HL-60 (cell line): ENCODE measurements at regions not wholly inside any gene's neighbourhood (a gene's known extent, or its start where the extent isn't known, plus 50 kb on each side); places are given as distances from the start of the nearest gene placed in this dataset.

Experiments used
- DNase-seq, 2 experiments: peaks; one replicate each; pipeline ENCODE4 v3.0.0-alpha.2; 2010 to 2020; ENCODE audit warnings: low read depth in 1 of 2, low spot score in 1 of 2
- H3K27ac ChIP-seq: fragments of 250-450 bp; sonication (Bioruptor Pico); replicated peaks from 2 replicates; pipeline ENCODE4 v1.5.1; 2020; ENCODE audit warnings: mild to moderate bottlenecking, moderate library complexity
- H3K27me3 ChIP-seq: fragments of 250-450 bp; sonication (Bioruptor Pico); 2 replicates; pipeline ENCODE4 v1.5.1; 2021; ENCODE audit warnings: mild to moderate bottlenecking, moderate library complexity; ENCODE audit not compliant: insufficient read depth, poor library complexity, severe bottlenecking
- H3K4me3 ChIP-seq: replicated peaks from 2 replicates; pipeline ENCODE4 v1.5.1; 2011; ENCODE audit warnings: mild to moderate bottlenecking, control low read depth, low read length; ENCODE audit not compliant: insufficient read depth
- CTCF ChIP-seq: IDR thresholded peaks from one replicate; pipeline ENCODE4 v1.5.1; 2011; ENCODE audit warnings: low read length, control low read depth, inconsistent platforms; ENCODE audit not compliant: insufficient read depth
- GABPA ChIP-seq: IDR thresholded peaks from 2 replicates; pipeline ENCODE4 v1.6.1; 2012; ENCODE audit warnings: low read depth
- POLR2AphosphoS5 ChIP-seq: IDR thresholded peaks from 2 replicates; pipeline ENCODE4 v1.6.1; 2012; ENCODE audit warnings: low read depth
- REST ChIP-seq: IDR thresholded peaks from 2 replicates; pipeline ENCODE4 v1.6.1; 2012; ENCODE audit warnings: low read depth; ENCODE audit not compliant: insufficient replicate concordance
- SPI1 ChIP-seq: IDR thresholded peaks from 2 replicates; pipeline ENCODE4 v1.6.1; 2012; ENCODE audit warnings: low read depth, mild to moderate bottlenecking, borderline replicate concordance

DNA sequence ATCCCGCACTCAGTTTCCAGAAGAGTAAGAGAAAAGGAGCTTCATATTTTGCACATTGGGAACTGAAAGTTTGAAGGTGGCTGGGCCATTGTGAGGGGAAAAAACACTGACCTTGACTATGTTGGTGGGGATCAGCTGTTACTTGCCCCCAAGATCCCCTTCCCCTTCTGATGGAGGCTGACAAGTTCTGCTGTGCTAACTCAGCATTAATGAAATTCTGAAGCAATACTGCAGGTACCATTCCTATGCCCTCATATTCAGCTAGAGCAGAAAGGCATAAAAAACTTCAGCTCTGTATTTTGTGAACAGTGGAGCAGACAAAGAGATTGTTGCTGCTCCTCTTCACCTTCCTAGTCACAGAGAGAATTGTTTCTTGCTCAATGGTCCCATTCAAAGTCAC, 1013.8 kb upstream of the C9orf72 start:
- TF ChIP-seq SPI1 (no peak), CTCF (no peak), REST (no peak), POLR2AphosphoS5 (no peak), GABPA (no peak)
- H3K4me3 ChIP-seq = no peak overlapping the region
- H3K27ac ChIP-seq = no peak overlapping the region
- H3K27me3 ChIP-seq = no peaks in the 10 kb centered on the region
- DNase-seq = no peak

GRCh38 chr9:28598408-28598807, 1025.1 kb upstream of the C9orf72 start:
- TF ChIP-seq CTCF = no peak
- TF ChIP-seq GABPA = no peak
- TF ChIP-seq REST = no peak
- TF ChIP-seq POLR2AphosphoS5 = no peak
- no peak for TF ChIP-seq SPI1
- DNase-seq = no peak
- no peak overlapping the region for H3K27ac ChIP-seq
- no peaks in the 10 kb centered on the region for H3K27me3 ChIP-seq
- H3K4me3 ChIP-seq = no peak overlapping the region

- Histone ChIP-seq H3K4me3 (no peak overlapping the region), H3K27ac (no peak overlapping the region), H3K27me3 (no peaks in the 10 kb centered on the region)
- no peak for DNase-seq
- TF ChIP-seq REST = no peak
- no peak for TF ChIP-seq SPI1
- TF ChIP-seq GABPA = no peak
- TF ChIP-seq CTCF = no peak
- no peak for TF ChIP-seq POLR2AphosphoS5
Observed at GRCh38 chr9:28600226-28600625, 1026.9 kb upstream of the C9orf72 start.
